Thyroid gland (tissue), 4 donors: ENCODE measurements at regions not wholly inside any gene's neighbourhood (a gene's known extent, or its start where the extent isn't known, plus 50 kb on each side); places are given as distances from the start of the nearest gene placed in this dataset.

Source experiments
- CTCF ChIP-seq, 6 experiments: fragments of 200-600 bp in 3 of 6; fragments of 450-650 bp in 3 of 6; sonication (generic) in 3 of 6; IDR thresholded peaks; one replicate each; pipeline ENCODE4 v1.5.1; 2016 to 2019; ENCODE audit warnings: antibody characterized with exemption in 6 of 6, mild to moderate bottlenecking in 2 of 6, inconsistent platforms in 1 of 6, moderate library complexity in 1 of 6
- POLR2A ChIP-seq, 2 donors: fragments of 450-650 bp; IDR thresholded peaks; one replicate each; pipeline ENCODE4 v1.6.1; 2017; ENCODE audit warnings: antibody characterized with exemption in 2 of 2, mild to moderate bottlenecking in 2 of 2, moderate library complexity in 1 of 2

GRCh38 chr2:188138313-188138712 lies 153.4 kb upstream of the GULP1 start:
- TF ChIP-seq POLR2A (IDR thresholded peaks at IDR 0.05) (no peak), CTCF (IDR thresholded peaks at IDR 0.05) (no peak)
